ENCODE measurements at regions not wholly inside any gene's neighbourhood (a gene's known extent, or its start where the extent isn't known, plus 50 kb on each side); places are given as distances from the start of the nearest gene placed in this dataset.
A peak's percentile ranks its signal among the peaks of the same experiment; 100 is the strongest.

DNA sequence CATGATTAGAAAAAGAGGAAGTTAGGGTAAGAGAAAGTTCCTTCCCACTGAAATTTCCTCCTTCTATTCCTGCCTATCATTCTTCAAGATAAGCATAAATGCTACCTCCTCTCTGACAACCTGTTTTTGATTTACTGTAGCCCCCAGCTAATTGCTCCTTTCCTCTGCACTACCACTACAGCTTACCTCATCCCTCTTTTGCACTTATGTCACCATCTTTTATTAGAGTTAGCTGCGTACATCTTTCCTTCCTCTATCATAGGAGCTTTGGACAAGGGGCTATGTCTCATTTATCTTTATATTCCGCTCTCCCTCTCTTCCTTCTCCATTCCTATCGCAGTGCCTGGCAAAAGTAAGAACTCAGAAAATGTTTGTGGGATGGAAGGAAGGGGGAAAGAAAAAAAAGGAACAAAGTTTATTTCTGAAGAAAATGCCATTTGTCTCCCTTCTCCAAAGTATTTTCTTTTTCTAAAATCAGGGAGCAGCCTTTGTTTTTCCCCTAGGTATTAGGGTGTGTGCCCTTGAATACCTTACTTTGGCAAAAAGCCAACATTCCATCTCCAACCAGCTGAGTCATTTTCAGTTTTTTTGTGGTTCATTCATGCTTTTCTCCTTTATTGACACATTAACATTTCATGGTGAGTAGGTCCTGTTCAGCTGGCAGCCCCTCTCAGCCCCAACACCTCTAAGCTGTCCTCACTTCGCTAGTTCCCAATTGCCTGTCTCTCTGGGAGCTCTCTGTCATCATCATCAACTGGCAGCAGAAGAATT, 87.6 kb upstream of the SOX2 start:
- no peaks in the 10 kb centered on the region for H3K9me3 ChIP-seq (ENCODE audit: control insufficient read depth, insufficient read depth, low read length)
- H3K27me3 ChIP-seq (ENCODE audit: control insufficient read depth, insufficient read depth, low read length): no peaks in the 10 kb centered on the region
- no peak overlapping the region for H3K27ac ChIP-seq (ENCODE audit: low read depth, low read length)
- peaks cover 11% of the 10 kb centered on the region; the same call in 1 of the 2 replicates for H3K4me1 ChIP-seq (ENCODE audit: control insufficient read depth, insufficient read depth, low read length)
- H3K9ac ChIP-seq (ENCODE audit: low read depth, low read length): no peak overlapping the region
- H3K36me3 ChIP-seq (ENCODE audit: control insufficient read depth, insufficient read depth, low read length): no peaks in the 10 kb centered on the region
- no peak overlapping the region for H3K4me3 ChIP-seq (ENCODE audit: low read depth, low read length)

- Histone ChIP-seq H3K9ac (ENCODE audit: low read depth, low read length) (no peak overlapping the region), H3K27me3 (ENCODE audit: control insufficient read depth, insufficient read depth, low read length) (no peaks in the 10 kb centered on the region), H3K36me3 (ENCODE audit: control insufficient read depth, insufficient read depth, low read length) (no peaks in the 10 kb centered on the region), H3K4me1 (ENCODE audit: control insufficient read depth, insufficient read depth, low read length) (peaks cover 11% of the 10 kb centered on the region), H3K4me3 (ENCODE audit: low read depth, low read length) (no peak overlapping the region), H3K9me3 (ENCODE audit: control insufficient read depth, insufficient read depth, low read length) (no peaks in the 10 kb centered on the region), H3K27ac (ENCODE audit: low read depth, low read length) (no peak overlapping the region)
Measured at GRCh38 chr3:181622365-181622764, 89.4 kb upstream of the SOX2 start.

GRCh38 chr3:181619897-181620296, 91.8 kb upstream of the SOX2 start:
- no peak overlapping the region for H3K9ac ChIP-seq (ENCODE audit: low read depth, low read length)
- H3K36me3 ChIP-seq (ENCODE audit: control insufficient read depth, insufficient read depth, low read length): no peaks in the 10 kb centered on the region
- no peak overlapping the region for H3K4me3 ChIP-seq (ENCODE audit: low read depth, low read length)
- no peaks in the 10 kb centered on the region for H3K9me3 ChIP-seq (ENCODE audit: control insufficient read depth, insufficient read depth, low read length)
- peaks cover 15% of the 10 kb centered on the region for H3K4me1 ChIP-seq (ENCODE audit: control insufficient read depth, insufficient read depth, low read length)
- H3K27ac ChIP-seq (ENCODE audit: low read depth, low read length): no peak overlapping the region
- no peaks in the 10 kb centered on the region for H3K27me3 ChIP-seq (ENCODE audit: control insufficient read depth, insufficient read depth, low read length)

- Histone ChIP-seq H3K9ac (ENCODE audit: low read depth, low read length) (no peak overlapping the region), H3K27me3 (ENCODE audit: control insufficient read depth, insufficient read depth, low read length) (no peaks in the 10 kb centered on the region), H3K9me3 (ENCODE audit: control insufficient read depth, insufficient read depth, low read length) (no peaks in the 10 kb centered on the region), H3K36me3 (ENCODE audit: control insufficient read depth, insufficient read depth, low read length) (no peaks in the 10 kb centered on the region), H3K27ac (ENCODE audit: low read depth, low read length) (no peak overlapping the region), H3K4me1 (ENCODE audit: control insufficient read depth, insufficient read depth, low read length) (peaks cover 8% of the 10 kb centered on the region), H3K4me3 (ENCODE audit: low read depth, low read length) (no peak overlapping the region)
Measured at GRCh38 chr3:181618260-181618659, 93.5 kb upstream of the SOX2 start.

- H3K4me3 ChIP-seq (ENCODE audit: low read depth, low read length): no peak overlapping the region
- H3K36me3 ChIP-seq (ENCODE audit: control insufficient read depth, insufficient read depth, low read length): no peaks in the 10 kb centered on the region
- no peaks in the 10 kb centered on the region for H3K9me3 ChIP-seq (ENCODE audit: control insufficient read depth, insufficient read depth, low read length)
- H3K4me1 ChIP-seq (ENCODE audit: control insufficient read depth, insufficient read depth, low read length): peaks cover 21% of the 10 kb centered on the region
- no peak overlapping the region for H3K9ac ChIP-seq (ENCODE audit: low read depth, low read length)
- no peak overlapping the region for H3K27ac ChIP-seq (ENCODE audit: low read depth, low read length)
- H3K27me3 ChIP-seq (ENCODE audit: control insufficient read depth, insufficient read depth, low read length): no peaks in the 10 kb centered on the region
Measured at GRCh38 chr3:181616088-181617070, 95.3 kb upstream of the SOX2 start.

- Histone ChIP-seq H3K4me3 (ENCODE audit: low read depth, low read length) (no peak overlapping the region), H3K4me1 (ENCODE audit: control insufficient read depth, insufficient read depth, low read length) (peaks cover 28% of the 10 kb centered on the region), H3K27ac (ENCODE audit: low read depth, low read length) (no peak overlapping the region), H3K9me3 (ENCODE audit: control insufficient read depth, insufficient read depth, low read length) (no peaks in the 10 kb centered on the region), H3K27me3 (ENCODE audit: control insufficient read depth, insufficient read depth, low read length) (no peaks in the 10 kb centered on the region), H3K9ac (ENCODE audit: low read depth, low read length) (no peak overlapping the region), H3K36me3 (ENCODE audit: control insufficient read depth, insufficient read depth, low read length) (no peaks in the 10 kb centered on the region)
Measured at GRCh38 chr3:181615666-181616065, 96.1 kb upstream of the SOX2 start.

DNA sequence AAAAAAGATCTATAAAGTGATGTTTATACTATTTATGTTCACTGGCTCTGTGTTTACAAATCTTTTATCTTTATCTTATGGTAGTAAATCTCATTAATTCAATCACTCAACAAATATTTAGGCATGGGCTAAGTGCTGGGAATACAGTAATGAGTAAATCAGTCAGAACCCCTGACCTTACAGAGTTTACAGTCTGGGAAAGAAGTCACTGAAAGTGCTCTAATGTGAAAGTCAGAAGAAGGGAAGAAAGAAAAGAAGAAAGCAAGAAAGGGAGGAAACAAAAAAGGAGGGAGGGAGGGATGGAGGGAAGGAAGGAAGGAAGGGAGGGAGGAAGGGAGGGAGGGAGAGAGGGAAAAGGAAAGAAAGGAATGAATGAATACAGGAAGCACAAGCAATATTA, 96.8 kb upstream of the SOX2 start:
- H3K4me1 ChIP-seq (ENCODE audit: control insufficient read depth, insufficient read depth, low read length): peaks cover 34% of the 10 kb centered on the region
- no peak overlapping the region for H3K4me3 ChIP-seq (ENCODE audit: low read depth, low read length)
- no peak overlapping the region for H3K9ac ChIP-seq (ENCODE audit: low read depth, low read length)
- no peak overlapping the region for H3K27ac ChIP-seq (ENCODE audit: low read depth, low read length)
- H3K9me3 ChIP-seq (ENCODE audit: control insufficient read depth, insufficient read depth, low read length): no peaks in the 10 kb centered on the region
- H3K36me3 ChIP-seq (ENCODE audit: control insufficient read depth, insufficient read depth, low read length): no peaks in the 10 kb centered on the region
- H3K27me3 ChIP-seq (ENCODE audit: control insufficient read depth, insufficient read depth, low read length): no peaks in the 10 kb centered on the region

DNA sequence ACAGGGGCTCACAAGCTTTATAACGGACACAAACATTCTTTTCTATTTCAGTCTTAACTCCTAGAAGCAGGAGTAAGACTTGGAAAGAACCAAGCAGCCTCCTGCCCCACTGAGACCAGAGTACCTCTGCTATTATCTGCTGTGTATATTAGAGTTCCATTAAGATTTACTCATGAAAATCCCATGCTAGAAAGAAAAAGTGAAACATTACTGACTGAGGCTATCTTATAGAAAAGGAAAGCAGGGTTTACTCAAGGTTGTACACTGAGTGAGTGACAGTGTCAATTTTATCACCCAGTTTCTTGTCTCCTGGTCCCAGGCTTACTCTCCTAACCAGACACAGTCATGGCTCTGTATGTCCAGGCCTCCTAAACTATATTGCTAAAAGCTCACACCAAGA, 97.9 kb upstream of the SOX2 start:
- Histone ChIP-seq H3K27me3 (ENCODE audit: control insufficient read depth, insufficient read depth, low read length) (no peaks in the 10 kb centered on the region), H3K4me3 (ENCODE audit: low read depth, low read length) (no peak overlapping the region), H3K4me1 (ENCODE audit: control insufficient read depth, insufficient read depth, low read length) (peaks cover 40% of the 10 kb centered on the region), H3K9ac (ENCODE audit: low read depth, low read length) (no peak overlapping the region), H3K9me3 (ENCODE audit: control insufficient read depth, insufficient read depth, low read length) (no peaks in the 10 kb centered on the region), H3K27ac (ENCODE audit: low read depth, low read length) (no peak overlapping the region), H3K36me3 (ENCODE audit: control insufficient read depth, insufficient read depth, low read length) (no peaks in the 10 kb centered on the region)

DNA sequence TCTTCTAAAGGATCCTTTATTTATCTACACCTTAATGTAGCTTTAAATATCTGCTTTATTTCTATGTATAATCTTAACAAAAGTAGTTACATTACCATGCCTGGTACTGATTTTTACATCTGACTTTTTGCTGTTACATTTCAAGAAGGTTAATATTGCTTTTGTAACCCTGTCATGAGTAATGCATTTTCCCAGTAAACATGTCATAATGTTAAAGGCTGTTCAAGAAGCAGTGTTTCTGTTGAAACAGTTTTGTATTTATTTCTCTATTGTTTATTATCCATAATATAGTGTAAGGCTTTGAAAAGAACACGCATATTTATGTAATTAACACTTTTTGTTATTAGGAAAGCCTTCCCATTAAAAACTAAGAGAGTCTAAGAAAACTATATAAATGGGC, 98.5 kb upstream of the SOX2 start:
- Histone ChIP-seq H3K36me3 (ENCODE audit: control insufficient read depth, insufficient read depth, low read length) (no peaks in the 10 kb centered on the region), H3K27ac (ENCODE audit: low read depth, low read length) (no peak overlapping the region), H3K27me3 (ENCODE audit: control insufficient read depth, insufficient read depth, low read length) (no peaks in the 10 kb centered on the region), H3K4me1 (ENCODE audit: control insufficient read depth, insufficient read depth, low read length) (peaks cover 41% of the 10 kb centered on the region), H3K9ac (ENCODE audit: low read depth, low read length) (no peak overlapping the region), H3K9me3 (ENCODE audit: control insufficient read depth, insufficient read depth, low read length) (no peaks in the 10 kb centered on the region), H3K4me3 (ENCODE audit: low read depth, low read length) (no peak overlapping the region)

DNA sequence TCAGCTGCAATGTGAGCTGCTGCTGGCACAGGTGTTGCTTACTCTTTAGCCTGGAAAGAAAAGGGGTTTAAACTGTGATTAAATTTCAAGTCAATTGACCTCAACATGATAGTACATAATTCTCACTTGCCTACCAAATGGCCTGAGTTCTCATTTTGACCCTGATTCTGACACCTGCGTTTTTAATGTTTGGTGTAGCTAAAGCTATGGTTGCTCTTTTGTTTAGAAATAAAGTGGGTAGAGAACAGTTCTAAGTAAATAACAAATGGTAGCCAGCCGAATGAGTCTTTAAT, 100.8 kb upstream of the SOX2 start:
- Histone ChIP-seq H3K27me3 (ENCODE audit: control insufficient read depth, insufficient read depth, low read length) (no peaks in the 10 kb centered on the region), H3K27ac (ENCODE audit: low read depth, low read length) (peak overlapping the region; percentile 62), H3K36me3 (ENCODE audit: control insufficient read depth, insufficient read depth, low read length) (no peaks in the 10 kb centered on the region), H3K4me1 (ENCODE audit: control insufficient read depth, insufficient read depth, low read length) (peaks cover 37% of the 10 kb centered on the region), H3K9me3 (ENCODE audit: control insufficient read depth, insufficient read depth, low read length) (no peaks in the 10 kb centered on the region), H3K9ac (ENCODE audit: low read depth, low read length) (no peak overlapping the region), H3K4me3 (ENCODE audit: low read depth, low read length) (no peak overlapping the region)
